Keratinocyte (primary cell): ENCODE measurements at regions not wholly inside any gene's neighbourhood (a gene's known extent, or its start where the extent isn't known, plus 50 kb on each side); places are given as distances from the start of the nearest gene placed in this dataset.

Experiments
- DNase-seq: peaks from one replicate; pipeline ENCODE4 v3.0.0-alpha.2; 2011; ENCODE audit warnings: low read depth, missing footprints, low spot score
- FAIRE-seq: peaks from 2 replicates; lab custom pipeline; 2011; peaks lifted over from hg19 to GRCh38; lab: Jason Lieb, UNC
- H2AFZ ChIP-seq: 2 replicates; pipeline ENCODE4 v1.6.0; 2012; ENCODE audit warnings: low read length, control low read depth, inconsistent platforms; ENCODE audit not compliant: control insufficient read depth
- H3K27ac ChIP-seq: 2 replicates; pipeline ENCODE4 v1.5.1; 2011; ENCODE audit warnings: low read length; ENCODE audit not compliant: control insufficient read depth, insufficient read depth
- H3K27me3 ChIP-seq: 3 replicates; pipeline ENCODE4 v1.6.0; 2011; ENCODE audit warnings: low read length; ENCODE audit not compliant: control insufficient read depth, insufficient read depth; ENCODE audit errors: extremely low read depth
- H3K36me3 ChIP-seq, 2 experiments: 2 replicates in 1 of 2; 3 replicates in 1 of 2; pipeline ENCODE4 v1.5.1; 2011; ENCODE audit warnings: low read length in 2 of 2, mild to moderate bottlenecking in 1 of 2; ENCODE audit not compliant: control insufficient read depth in 2 of 2, insufficient read depth in 2 of 2; ENCODE audit errors: extremely low read depth in 1 of 2
- H3K4me1 ChIP-seq: 3 replicates; pipeline ENCODE4 v1.5.1; 2011; ENCODE audit warnings: low read length; ENCODE audit not compliant: control insufficient read depth, insufficient read depth; ENCODE audit errors: extremely low read depth
- H3K4me2 ChIP-seq: 3 replicates; pipeline ENCODE4 v1.6.0; 2011; ENCODE audit warnings: low read depth, low read length; ENCODE audit not compliant: control insufficient read depth, insufficient read depth; ENCODE audit errors: extremely low read depth
- H3K4me3 ChIP-seq, 3 experiments: fragments of 200-600 bp in 1 of 3; sonication (generic) in 1 of 3; 2 replicates in 2 of 3; 3 replicates in 1 of 3; pipeline ENCODE4 v1.5.1; 2011 to 2016; ENCODE audit warnings: low read length in 3 of 3, mild to moderate bottlenecking in 3 of 3, control low read depth in 2 of 3, inconsistent platforms in 1 of 3, low read depth in 1 of 3, mixed read lengths in 1 of 3, mixed run types in 1 of 3, moderate library complexity in 1 of 3; ENCODE audit not compliant: control insufficient read depth in 2 of 3, insufficient read depth in 2 of 3; ENCODE audit errors: extremely low read depth in 1 of 3
- H3K79me2 ChIP-seq: 2 replicates; pipeline ENCODE4 v1.6.0; 2012; ENCODE audit warnings: low read length; ENCODE audit not compliant: control insufficient read depth, insufficient read depth
- H3K9ac ChIP-seq: 3 replicates; pipeline ENCODE4 v1.6.0; 2011; ENCODE audit warnings: low read length; ENCODE audit not compliant: control insufficient read depth, insufficient read depth; ENCODE audit errors: extremely low read depth
- H3K9me1 ChIP-seq: 3 replicates; pipeline ENCODE4 v1.6.0; 2011; ENCODE audit warnings: low read length; ENCODE audit not compliant: control insufficient read depth, insufficient read depth; ENCODE audit errors: extremely low read depth
- H3K9me3 ChIP-seq: 2 replicates; pipeline ENCODE4 v1.5.1; 2012; ENCODE audit warnings: low read depth, low read length; ENCODE audit not compliant: control insufficient read depth
- H4K20me1 ChIP-seq: 3 replicates; pipeline ENCODE4 v1.6.0; 2011; ENCODE audit warnings: low read length; ENCODE audit not compliant: control insufficient read depth, insufficient read depth; ENCODE audit errors: extremely low read depth
- CTCF ChIP-seq, 3 experiments: IDR thresholded peaks in 1 of 3; conservative IDR thresholded peaks in 1 of 3; optimal IDR thresholded peaks in 1 of 3; 2 replicates in 2 of 3; 3 replicates in 1 of 3; pipeline versions ENCODE3 to v1.5.1; 2011; ENCODE audit warnings: low read length in 3 of 3, mild to moderate bottlenecking in 3 of 3, moderate library complexity in 2 of 3, control low read depth in 1 of 3, inconsistent platforms in 1 of 3; ENCODE audit not compliant: insufficient read depth in 2 of 3; ENCODE audit errors: extremely low read depth in 1 of 3
- EZH2 ChIP-seq: IDR thresholded peaks from one replicate; pipeline ENCODE4 v1.6.1; 2012; ENCODE audit warnings: inconsistent platforms, mild to moderate bottlenecking, low read length, moderate library complexity
- dilution Hi-C: fragments of 300-500 bp; cut with MboI; formaldehyde crosslinking; loops from one replicate; pipeline ENCODE4 v1.7.0; 2020; ENCODE audit warnings: low sequenced_read_pairs; ENCODE audit not compliant: extremely low pct_ligation_motif_present

GRCh38 chr7:22622116-22622785 lies 104.7 kb upstream of the IL6 start:
- Histone ChIP-seq H3K4me2 (no peak overlapping the region), H4K20me1 (no peaks in the 10 kb centered on the region), H3K4me3 (no peak overlapping the region), H3K9me3 (peaks cover 4% of the 10 kb centered on the region), H3K79me2 (no peaks in the 10 kb centered on the region), H3K9me1 (no peaks in the 10 kb centered on the region), H3K36me3 (no peaks in the 10 kb centered on the region), H3K9ac (no peak overlapping the region), H3K27me3 (no peaks in the 10 kb centered on the region), H2AFZ (no peak overlapping the region), H3K27ac (no peak overlapping the region), H3K4me1 (no peaks in the 10 kb centered on the region)
- FAIRE-seq = peak; percentile 41
- TF ChIP-seq EZH2 (no peak), CTCF (optimal IDR thresholded peaks at IDR 0.05 in 1 of 3, IDR thresholded peaks at IDR 0.05 in 1 of 3, conservative IDR thresholded peaks at IDR 0.05 in 1 of 3; ENCODE audit: extremely low read depth in 1 of 3, insufficient read depth in 2 of 3, low read length in 3 of 3) (no peak)
- dilution Hi-C loops = no loop called here
- no peak for DNase-seq

DNA sequence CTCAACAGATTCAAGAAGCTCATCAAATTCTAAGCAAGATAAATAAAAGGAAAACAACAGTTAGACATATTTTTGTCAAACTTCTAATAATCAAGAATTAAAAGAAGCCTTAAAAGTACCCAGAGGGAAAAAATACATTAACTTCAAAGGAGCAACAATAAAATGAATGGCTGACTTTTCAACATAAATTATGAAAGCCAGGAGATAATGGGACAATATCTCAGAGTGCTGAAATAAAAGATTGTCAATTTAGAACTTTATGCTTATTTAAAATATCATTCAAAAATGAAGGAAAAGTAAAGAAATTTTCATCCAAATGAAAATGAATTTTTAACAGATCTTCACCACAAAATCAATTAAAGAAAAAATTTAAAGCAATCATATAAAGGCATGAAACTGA lies 108.5 kb upstream of the IL6 start:
- H3K9me1 ChIP-seq = no peaks in the 10 kb centered on the region
- no peaks in the 10 kb centered on the region for H4K20me1 ChIP-seq
- no peaks in the 10 kb centered on the region for H3K36me3 ChIP-seq
- DNase-seq (no peak), FAIRE-seq (no peak)
- dilution Hi-C loops = no loop called here
- H2AFZ ChIP-seq = no peak overlapping the region
- no peak overlapping the region for H3K9ac ChIP-seq
- no peaks in the 10 kb centered on the region for H3K79me2 ChIP-seq
- no peaks in the 10 kb centered on the region for H3K4me1 ChIP-seq
- peaks cover 4% of the 10 kb centered on the region for H3K9me3 ChIP-seq
- H3K27me3 ChIP-seq = no peaks in the 10 kb centered on the region
- no peak for TF ChIP-seq EZH2
- TF ChIP-seq CTCF (optimal IDR thresholded peaks at IDR 0.05 in 1 of 3, IDR thresholded peaks at IDR 0.05 in 1 of 3, conservative IDR thresholded peaks at IDR 0.05 in 1 of 3; ENCODE audit: extremely low read depth in 1 of 3, insufficient read depth in 2 of 3, low read length in 3 of 3) = no peak
- H3K4me2 ChIP-seq = no peak overlapping the region
- no peak overlapping the region for H3K4me3 ChIP-seq
- no peak overlapping the region for H3K27ac ChIP-seq
